HEK293 (cell line): ENCODE measurements at regions not wholly inside any gene's neighbourhood (a gene's known extent, or its start where the extent isn't known, plus 50 kb on each side); places are given as distances from the start of the nearest gene placed in this dataset.

Source experiments
- CTCF ChIA-PET: fragments of 350-600 bp; formaldehyde crosslinking; extraction: SDS; loops from one replicate; lab custom pipeline; 2021; ENCODE audit warnings: antibody characterized with exemption; lab: Yijun Ruan, JAX
- POLR2A ChIA-PET: fragments of 300-600 bp; formaldehyde crosslinking; extraction: SDS; loops from one replicate; lab custom pipeline; 2020; ENCODE audit warnings: antibody characterized with exemption, inconsistent platforms; lab: Yijun Ruan, JAX
- H3K27ac ChIP-seq: fragments of 200-500 bp; sonication (Bioruptor generic); 2 replicates; pipeline ENCODE4 v1.5.1; 2014; ENCODE audit warnings: low read depth, low read length, control low read depth, inconsistent platforms; ENCODE audit errors: extremely low read depth
- H3K36me3 ChIP-seq, 2 experiments: fragments of 200-500 bp in 1 of 2; sonication (Bioruptor generic) in 1 of 2; 1 replicate in 1 of 2; 2 replicates in 1 of 2; pipeline ENCODE4 v1.5.1; 2014 to 2017; ENCODE audit warnings: inconsistent platforms in 2 of 2, low read length in 2 of 2; ENCODE audit not compliant: control insufficient read depth in 2 of 2, insufficient read depth in 1 of 2
- H3K4me1 ChIP-seq: fragments of 200-500 bp; sonication (Bioruptor generic); 2 replicates; pipeline ENCODE4 v1.5.1; 2014; ENCODE audit warnings: mild to moderate bottlenecking, low read length, inconsistent platforms; ENCODE audit not compliant: control insufficient read depth, insufficient read depth
- H3K4me3 ChIP-seq: 2 replicates; pipeline ENCODE4 v1.5.1; 2011; ENCODE audit warnings: low read depth, mild to moderate bottlenecking, control low read depth, low read length, moderate library complexity
- H3K9me3 ChIP-seq: fragments of 200-500 bp; sonication (Bioruptor generic); 2 replicates; pipeline ENCODE4 v1.5.1; 2014; ENCODE audit warnings: low read depth, low read length, inconsistent platforms; ENCODE audit not compliant: control insufficient read depth, insufficient read depth
- FEZF1 ChIP-seq: fragments of 450-650 bp; formaldehyde crosslinking; IDR thresholded peaks from 2 replicates; pipeline ENCODE4 v1.5.1; 2016; ENCODE audit warnings: missing biosample characterization, missing genetic modification characterization
- GLI4 ChIP-seq: fragments of 450-650 bp; formaldehyde crosslinking; IDR thresholded peaks from 2 replicates; pipeline ENCODE4 v1.5.1; 2016; ENCODE audit warnings: missing biosample characterization, missing genetic modification characterization
- GLIS1 ChIP-seq: fragments of 450-650 bp; formaldehyde crosslinking; IDR thresholded peaks from 2 replicates; pipeline ENCODE4 v1.5.1; 2016; ENCODE audit warnings: missing biosample characterization, missing genetic modification characterization
- KLF9 ChIP-seq: fragments of 450-650 bp; formaldehyde crosslinking; IDR thresholded peaks from 2 replicates; pipeline ENCODE4 v1.5.1; 2016; ENCODE audit warnings: missing biosample characterization, missing genetic modification characterization, low read depth
- OVOL3 ChIP-seq: fragments of 450-650 bp; formaldehyde crosslinking; IDR thresholded peaks from 2 replicates; pipeline ENCODE4 v1.5.1; 2016; ENCODE audit warnings: missing biosample characterization, missing genetic modification characterization
- WT1 ChIP-seq: fragments of 450-650 bp; formaldehyde crosslinking; IDR thresholded peaks from 2 replicates; pipeline ENCODE4 v1.5.1; 2016; ENCODE audit warnings: missing biosample characterization, missing genetic modification characterization
- YY2 ChIP-seq: fragments of 450-650 bp; formaldehyde crosslinking; IDR thresholded peaks from 2 replicates; pipeline ENCODE4 v1.5.1; 2016; ENCODE audit warnings: missing biosample characterization, missing genetic modification characterization
- ZBTB20 ChIP-seq: fragments of 450-650 bp; formaldehyde crosslinking; IDR thresholded peaks from 2 replicates; pipeline ENCODE4 v1.5.1; 2016; ENCODE audit warnings: missing biosample characterization, missing genetic modification characterization
- ZNF138 ChIP-seq: fragments of 450-650 bp; formaldehyde crosslinking; IDR thresholded peaks from 2 replicates; pipeline ENCODE4 v1.5.1; 2016; ENCODE audit warnings: missing biosample characterization, missing genetic modification characterization, borderline replicate concordance
- ZNF16 ChIP-seq: fragments of 450-650 bp; formaldehyde crosslinking; IDR thresholded peaks from 2 replicates; pipeline ENCODE4 v1.5.1; 2016; ENCODE audit warnings: low read depth, missing biosample characterization, missing genetic modification characterization
- ZNF394 ChIP-seq: fragments of 450-650 bp; formaldehyde crosslinking; IDR thresholded peaks from 2 replicates; pipeline ENCODE4 v1.5.1; 2016; ENCODE audit warnings: missing biosample characterization, missing genetic modification characterization, mild to moderate bottlenecking, moderate library complexity, borderline replicate concordance
- ZNF423 ChIP-seq: fragments of 450-650 bp; formaldehyde crosslinking; IDR thresholded peaks from 2 replicates; pipeline ENCODE4 v1.5.1; 2016; ENCODE audit warnings: missing biosample characterization, missing genetic modification characterization
- ZNF555 ChIP-seq: fragments of 450-650 bp; formaldehyde crosslinking; conservative IDR thresholded peaks from 2 replicates; pipeline ENCODE4 v1.5.1; 2017; ENCODE audit warnings: missing biosample characterization, mild to moderate bottlenecking, missing genetic modification characterization, inconsistent platforms
- ZNF610 ChIP-seq: fragments of 450-650 bp; formaldehyde crosslinking; IDR thresholded peaks from 2 replicates; pipeline ENCODE4 v1.5.1; 2016; ENCODE audit warnings: missing biosample characterization, missing genetic modification characterization, borderline replicate concordance
- ZNF621 ChIP-seq: fragments of 450-650 bp; formaldehyde crosslinking; IDR thresholded peaks from 2 replicates; pipeline ENCODE4 v1.5.1; 2017; ENCODE audit warnings: missing biosample characterization, missing genetic modification characterization
- ZNF701 ChIP-seq: fragments of 450-650 bp; formaldehyde crosslinking; IDR thresholded peaks from 2 replicates; pipeline ENCODE4 v1.5.1; 2016; ENCODE audit warnings: missing biosample characterization, missing genetic modification characterization
- ZNF707 ChIP-seq: fragments of 450-650 bp; formaldehyde crosslinking; IDR thresholded peaks from 2 replicates; pipeline ENCODE4 v1.5.1; 2016; ENCODE audit warnings: missing biosample characterization, missing genetic modification characterization
- TF ChIP-seq, protein P1 (sequence below): fragments of 450-650 bp; formaldehyde crosslinking; IDR thresholded peaks from 2 replicates; pipeline ENCODE4 v1.5.1; 2016; ENCODE audit warnings: missing biosample characterization, missing genetic modification characterization, borderline replicate concordance

DNA sequence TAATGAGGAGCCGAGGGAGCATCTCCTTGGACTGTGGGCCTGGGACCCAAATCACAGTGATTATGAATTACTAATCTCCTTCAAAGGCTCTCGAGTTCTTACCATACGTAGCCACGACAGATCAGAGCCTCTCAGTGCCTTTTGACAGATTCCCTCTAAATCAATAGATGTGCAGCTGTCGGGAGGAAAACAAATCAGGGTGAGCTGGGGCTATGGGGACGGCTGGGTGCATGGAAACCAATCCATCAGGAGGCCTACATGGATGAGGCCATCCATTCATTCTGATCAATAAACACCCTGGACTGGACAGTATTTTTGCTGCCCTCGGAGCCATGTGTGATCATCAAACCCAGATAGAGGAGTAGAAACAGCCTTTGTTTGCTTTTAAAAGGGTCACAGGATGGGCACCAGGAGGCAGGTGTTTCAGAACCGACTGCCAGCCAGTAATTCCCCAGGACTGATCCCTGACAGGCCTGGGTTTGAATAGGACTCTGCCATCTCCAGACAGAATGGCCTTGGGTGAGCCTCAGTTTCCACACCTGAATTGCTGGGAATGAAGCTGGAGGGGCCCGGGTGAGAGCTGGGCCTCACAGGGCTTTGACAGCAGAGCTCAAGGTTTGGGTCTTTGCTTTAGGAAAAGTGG is 532.8 kb downstream of the MATN1 start:
- TF ChIP-seq ZBTB20 (no peak), ZNF16 (no peak), ZNF423 (tag by site-specific recombination) (no peak), WT1 (tag by site-specific recombination) (no peak), ZNF610 (no peak), FEZF1 (tag by site-specific recombination) (no peak), KLF9 (tag by site-specific recombination) (no peak), ZNF138 (tag by site-specific recombination) (no peak), ZNF555 (tag by site-specific recombination) (no peak), GLI4 (tag by site-specific recombination) (no peak), ZNF621 (no peak), OVOL3 (tag by site-specific recombination) (no peak), ZNF701 (tag by site-specific recombination) (no peak), ZNF394 (tag by site-specific recombination) (no peak), GLIS1 (no peak)
- TF ChIP-seq, protein P1, sequence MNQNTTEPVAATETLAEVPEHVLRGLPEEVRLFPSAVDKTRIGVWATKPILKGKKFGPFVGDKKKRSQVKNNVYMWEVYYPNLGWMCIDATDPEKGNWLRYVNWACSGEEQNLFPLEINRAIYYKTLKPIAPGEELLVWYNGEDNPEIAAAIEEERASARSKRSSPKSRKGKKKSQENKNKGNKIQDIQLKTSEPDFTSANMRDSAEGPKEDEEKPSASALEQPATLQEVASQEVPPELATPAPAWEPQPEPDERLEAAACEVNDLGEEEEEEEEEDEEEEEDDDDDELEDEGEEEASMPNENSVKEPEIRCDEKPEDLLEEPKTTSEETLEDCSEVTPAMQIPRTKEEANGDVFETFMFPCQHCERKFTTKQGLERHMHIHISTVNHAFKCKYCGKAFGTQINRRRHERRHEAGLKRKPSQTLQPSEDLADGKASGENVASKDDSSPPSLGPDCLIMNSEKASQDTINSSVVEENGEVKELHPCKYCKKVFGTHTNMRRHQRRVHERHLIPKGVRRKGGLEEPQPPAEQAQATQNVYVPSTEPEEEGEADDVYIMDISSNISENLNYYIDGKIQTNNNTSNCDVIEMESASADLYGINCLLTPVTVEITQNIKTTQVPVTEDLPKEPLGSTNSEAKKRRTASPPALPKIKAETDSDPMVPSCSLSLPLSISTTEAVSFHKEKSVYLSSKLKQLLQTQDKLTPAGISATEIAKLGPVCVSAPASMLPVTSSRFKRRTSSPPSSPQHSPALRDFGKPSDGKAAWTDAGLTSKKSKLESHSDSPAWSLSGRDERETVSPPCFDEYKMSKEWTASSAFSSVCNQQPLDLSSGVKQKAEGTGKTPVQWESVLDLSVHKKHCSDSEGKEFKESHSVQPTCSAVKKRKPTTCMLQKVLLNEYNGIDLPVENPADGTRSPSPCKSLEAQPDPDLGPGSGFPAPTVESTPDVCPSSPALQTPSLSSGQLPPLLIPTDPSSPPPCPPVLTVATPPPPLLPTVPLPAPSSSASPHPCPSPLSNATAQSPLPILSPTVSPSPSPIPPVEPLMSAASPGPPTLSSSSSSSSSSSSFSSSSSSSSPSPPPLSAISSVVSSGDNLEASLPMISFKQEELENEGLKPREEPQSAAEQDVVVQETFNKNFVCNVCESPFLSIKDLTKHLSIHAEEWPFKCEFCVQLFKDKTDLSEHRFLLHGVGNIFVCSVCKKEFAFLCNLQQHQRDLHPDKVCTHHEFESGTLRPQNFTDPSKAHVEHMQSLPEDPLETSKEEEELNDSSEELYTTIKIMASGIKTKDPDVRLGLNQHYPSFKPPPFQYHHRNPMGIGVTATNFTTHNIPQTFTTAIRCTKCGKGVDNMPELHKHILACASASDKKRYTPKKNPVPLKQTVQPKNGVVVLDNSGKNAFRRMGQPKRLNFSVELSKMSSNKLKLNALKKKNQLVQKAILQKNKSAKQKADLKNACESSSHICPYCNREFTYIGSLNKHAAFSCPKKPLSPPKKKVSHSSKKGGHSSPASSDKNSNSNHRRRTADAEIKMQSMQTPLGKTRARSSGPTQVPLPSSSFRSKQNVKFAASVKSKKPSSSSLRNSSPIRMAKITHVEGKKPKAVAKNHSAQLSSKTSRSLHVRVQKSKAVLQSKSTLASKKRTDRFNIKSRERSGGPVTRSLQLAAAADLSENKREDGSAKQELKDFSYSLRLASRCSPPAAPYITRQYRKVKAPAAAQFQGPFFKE, result no peak
- ChIA-PET CTCF (interaction anchor here (0.7 kb wide), 1 partner anchor 731 kb away, joined by 5 read pairs; no protein-coding TSS in a partner anchor), POLR2A (no interaction called here)

DNA sequence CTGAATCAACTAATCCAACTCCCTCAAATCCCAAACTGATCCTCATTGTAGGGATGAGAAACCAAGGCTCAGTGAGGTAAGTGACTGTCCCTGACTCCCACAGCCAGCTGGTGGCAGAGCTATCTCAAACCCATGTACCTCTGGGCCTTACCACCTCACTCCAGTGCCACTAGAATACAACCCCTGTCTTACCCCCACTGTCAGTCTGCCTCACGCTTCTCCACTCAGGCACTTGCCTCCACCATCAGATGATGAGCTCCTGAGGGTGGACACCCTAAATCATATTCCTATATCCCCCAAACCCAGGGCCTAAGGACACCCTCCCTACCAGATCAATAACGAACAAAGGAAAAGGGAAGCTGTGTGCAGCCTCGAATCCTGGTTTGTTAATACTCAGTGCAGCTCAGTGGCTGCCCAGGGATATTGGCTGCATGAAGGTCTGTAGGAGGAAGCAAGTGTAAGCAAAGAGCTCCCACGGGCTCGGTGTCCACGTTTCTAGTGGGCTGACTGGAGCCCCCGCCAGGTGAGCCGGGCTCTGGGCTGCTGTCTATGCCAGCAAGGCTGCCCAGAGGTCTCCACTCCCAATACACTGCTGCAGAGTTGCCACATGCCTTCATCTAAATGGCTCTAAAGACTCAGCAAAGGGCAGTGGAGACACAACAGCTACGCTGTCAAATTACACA is 533.4 kb downstream of the MATN1 start:
- POLR2A ChIA-PET, result no interaction called here
- CTCF ChIA-PET, result no interaction called here
- H3K36me3 ChIP-seq, result no peaks in the 10 kb centered on the region
- TF ChIP-seq ZNF707 (tag by site-specific recombination) (no peak), YY2 (no peak)
- TF ChIP-seq, all 188 proteins: peak for 0
- H3K4me1 ChIP-seq, result no peaks in the 10 kb centered on the region
- no peaks in the 10 kb centered on the region for H3K9me3 ChIP-seq
- H3K27ac ChIP-seq, result no peak overlapping the region
- no peak overlapping the region for H3K4me3 ChIP-seq

More for the DNA sequence above, 532.8 kb downstream of the MATN1 start:
- Histone ChIP-seq H3K36me3 (no peaks in the 10 kb centered on the region), H3K27ac (no peak overlapping the region), H3K4me3 (no peak overlapping the region), H3K4me1 (no peaks in the 10 kb centered on the region), H3K9me3 (no peaks in the 10 kb centered on the region)
